Peyer's patch (tissue), 4 donors: ENCODE measurements at regions not wholly inside any gene's neighbourhood (a gene's known extent, or its start where the extent isn't known, plus 50 kb on each side); places are given as distances from the start of the nearest gene placed in this dataset.

ENCODE experiments used
- DNase-seq, 3 donors: peaks; one replicate each; pipeline ENCODE4 v3.0.0-alpha.2; 2017 to 2019
- H3K27ac ChIP-seq, 4 donors: fragments of 200-600 bp; sonication (generic); one replicate each; pipeline ENCODE4 v1.5.1; 2016 to 2019
- H3K27me3 ChIP-seq, 2 donors: fragments of 200-600 bp; sonication (generic); one replicate each; pipeline ENCODE4 v1.5.1; 2019
- H3K36me3 ChIP-seq, 3 donors: fragments of 200-600 bp; sonication (generic); one replicate each; pipeline ENCODE4 v1.5.1; 2016 to 2019
- H3K4me1 ChIP-seq, 4 donors: fragments of 200-600 bp; sonication (generic); one replicate each; pipeline ENCODE4 v1.5.1; 2016 to 2019
- H3K4me3 ChIP-seq, 4 donors: fragments of 200-600 bp; sonication (generic); 1 replicate in 3 of 4; 2 replicates in 1 of 4; pipeline ENCODE4 v1.5.1; 2016 to 2019; ENCODE audit warnings: mild to moderate bottlenecking in 1 of 4
- H3K9me3 ChIP-seq, 4 donors: fragments of 200-600 bp; sonication (generic); one replicate each; pipeline ENCODE4 v1.5.1; 2016 to 2019; ENCODE audit warnings: mild to moderate bottlenecking in 1 of 4
- POLR2A ChIP-seq, 2 donors: fragments of 450-650 bp; IDR thresholded peaks; one replicate each; pipeline ENCODE4 v1.5.1; 2017; ENCODE audit warnings: antibody characterized with exemption in 2 of 2, mild to moderate bottlenecking in 2 of 2, moderate library complexity in 2 of 2
- TF ChIP-seq, protein P1 (sequence below), 6 experiments: fragments of 450-650 bp in 4 of 6; fragments of 200-600 bp in 2 of 6; sonication (generic) in 1 of 6; IDR thresholded peaks; one replicate each; pipeline ENCODE4 v1.5.1; 2017 to 2019; ENCODE audit warnings: antibody characterized with exemption in 6 of 6, mild to moderate bottlenecking in 3 of 6, moderate library complexity in 1 of 6

DNA sequence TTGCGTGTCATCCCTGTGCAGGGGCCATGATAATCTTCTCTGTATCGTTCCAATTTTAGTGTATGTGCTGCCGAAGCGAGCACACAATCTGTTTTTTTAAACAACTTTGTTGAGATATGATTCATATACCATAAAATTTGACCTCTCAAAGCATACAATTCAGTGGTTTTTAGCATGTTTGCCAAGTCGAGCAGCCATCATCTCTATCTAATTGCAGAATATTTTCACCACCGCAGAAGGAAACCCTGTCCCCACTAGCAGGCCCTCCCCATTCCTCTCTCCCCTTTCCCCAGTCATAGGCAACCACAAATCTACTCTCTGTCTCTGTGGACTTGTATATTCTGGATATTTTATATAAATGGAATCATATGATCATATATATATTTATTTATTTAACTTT, 78.7 kb upstream of the TINAGL1 start:
- Histone ChIP-seq H3K4me1 (no peaks in the 10 kb centered on the region), H3K27me3 (no peaks in the 10 kb centered on the region), H3K36me3 (no peaks in the 10 kb centered on the region), H3K27ac (no peak overlapping the region), H3K9me3 (no peaks in the 10 kb centered on the region), H3K4me3 (no peak overlapping the region)
- no peak for TF ChIP-seq POLR2A (IDR thresholded peaks at IDR 0.05)
- TF ChIP-seq, protein P1, sequence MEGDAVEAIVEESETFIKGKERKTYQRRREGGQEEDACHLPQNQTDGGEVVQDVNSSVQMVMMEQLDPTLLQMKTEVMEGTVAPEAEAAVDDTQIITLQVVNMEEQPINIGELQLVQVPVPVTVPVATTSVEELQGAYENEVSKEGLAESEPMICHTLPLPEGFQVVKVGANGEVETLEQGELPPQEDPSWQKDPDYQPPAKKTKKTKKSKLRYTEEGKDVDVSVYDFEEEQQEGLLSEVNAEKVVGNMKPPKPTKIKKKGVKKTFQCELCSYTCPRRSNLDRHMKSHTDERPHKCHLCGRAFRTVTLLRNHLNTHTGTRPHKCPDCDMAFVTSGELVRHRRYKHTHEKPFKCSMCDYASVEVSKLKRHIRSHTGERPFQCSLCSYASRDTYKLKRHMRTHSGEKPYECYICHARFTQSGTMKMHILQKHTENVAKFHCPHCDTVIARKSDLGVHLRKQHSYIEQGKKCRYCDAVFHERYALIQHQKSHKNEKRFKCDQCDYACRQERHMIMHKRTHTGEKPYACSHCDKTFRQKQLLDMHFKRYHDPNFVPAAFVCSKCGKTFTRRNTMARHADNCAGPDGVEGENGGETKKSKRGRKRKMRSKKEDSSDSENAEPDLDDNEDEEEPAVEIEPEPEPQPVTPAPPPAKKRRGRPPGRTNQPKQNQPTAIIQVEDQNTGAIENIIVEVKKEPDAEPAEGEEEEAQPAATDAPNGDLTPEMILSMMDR (IDR thresholded peaks at IDR 0.05), result no peak
- no peak for DNase-seq

DNA sequence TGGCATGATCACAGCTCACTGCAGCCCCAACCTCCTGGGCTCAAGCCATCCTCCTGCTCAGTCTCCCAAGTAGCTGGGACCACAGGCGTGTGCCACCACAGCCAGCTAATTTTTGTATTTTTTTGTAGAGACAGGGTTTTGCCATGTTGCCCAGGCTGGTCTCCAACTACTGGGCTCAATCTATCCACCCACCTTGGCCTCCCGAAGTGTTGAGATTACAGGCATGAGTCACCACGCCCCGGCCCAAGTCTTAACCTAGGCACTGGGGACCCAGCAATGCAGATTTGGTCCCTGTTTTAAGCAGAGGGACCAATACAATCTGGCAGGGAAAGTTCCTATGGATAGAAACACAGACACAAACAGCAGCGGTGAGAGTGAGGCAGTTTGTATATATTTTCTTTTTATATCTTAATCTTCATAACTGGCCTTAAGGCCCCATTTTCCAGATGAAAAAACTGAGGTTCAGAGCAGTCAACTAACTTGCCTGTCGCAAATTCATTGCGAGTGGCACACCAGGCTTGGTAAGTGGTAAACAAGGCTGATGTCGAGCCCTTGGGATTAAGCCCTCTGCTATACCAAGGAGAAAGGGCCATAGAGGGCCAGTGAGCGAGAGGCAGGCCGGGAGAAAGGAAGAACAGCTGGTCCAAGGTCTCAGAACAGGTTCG, 77.8 kb upstream of the TINAGL1 start:
- DNase-seq, result no peak

DNA sequence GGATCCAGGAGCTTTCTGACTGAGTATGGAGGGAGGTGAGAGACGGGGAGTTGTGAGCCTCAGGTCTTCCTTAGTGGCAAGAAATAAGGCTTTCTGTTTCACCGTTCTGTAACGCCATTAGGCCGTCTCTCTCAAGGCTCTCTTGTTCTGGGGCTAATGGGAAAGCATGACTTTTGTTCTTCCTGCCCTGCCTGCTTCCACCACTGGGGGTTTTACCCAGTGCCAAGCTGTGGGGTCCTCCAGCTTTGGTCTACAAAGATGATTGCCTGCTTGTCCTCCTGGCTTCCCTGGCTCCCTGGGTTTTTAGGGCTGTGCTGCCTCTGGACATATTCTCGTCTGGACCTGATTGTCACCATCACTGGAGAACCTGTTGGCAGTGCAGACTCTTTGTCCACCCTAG, 74.8 kb upstream of the TINAGL1 start:
- Histone ChIP-seq H3K4me3 (no peak overlapping the region), H3K27ac (no peak overlapping the region), H3K4me1 (no peaks in the 10 kb centered on the region), H3K27me3 (no peaks in the 10 kb centered on the region), H3K36me3 (no peaks in the 10 kb centered on the region), H3K9me3 (no peaks in the 10 kb centered on the region)
- TF ChIP-seq, protein P1 (IDR thresholded peaks at IDR 0.05), result no peak
- TF ChIP-seq POLR2A (IDR thresholded peaks at IDR 0.05), result no peak
- DNase-seq, result no peak

More for the DNA sequence above, 77.8 kb upstream of the TINAGL1 start:
- Histone ChIP-seq H3K4me3 (no peak overlapping the region), H3K27ac (no peak overlapping the region), H3K4me1 (no peaks in the 10 kb centered on the region), H3K36me3 (no peaks in the 10 kb centered on the region), H3K27me3 (no peaks in the 10 kb centered on the region), H3K9me3 (no peaks in the 10 kb centered on the region)
- TF ChIP-seq, protein P1 (IDR thresholded peaks at IDR 0.05), result no peak
- no peak for TF ChIP-seq POLR2A (IDR thresholded peaks at IDR 0.05)

DNA sequence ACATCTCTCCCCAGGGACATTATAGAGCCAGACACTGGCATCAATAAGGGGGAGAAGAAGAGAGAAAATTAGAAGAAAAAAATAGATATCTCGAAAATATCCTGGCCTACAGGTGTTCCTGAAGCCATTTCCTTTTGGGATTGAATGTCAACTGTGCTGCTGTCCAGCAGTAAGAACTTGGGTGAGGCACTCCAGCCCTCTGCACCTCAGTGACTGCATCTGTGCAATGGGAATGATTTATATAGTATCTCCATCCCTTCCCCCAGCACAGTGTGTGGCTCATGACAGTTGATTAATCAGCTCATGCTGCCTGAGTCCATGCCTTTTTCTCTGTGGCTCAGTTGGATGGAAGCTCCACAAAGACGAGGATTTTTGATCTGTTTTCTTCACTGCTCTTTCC, 74.1 kb upstream of the TINAGL1 start:
- H3K27ac ChIP-seq, result no peak overlapping the region
- H3K4me3 ChIP-seq, result no peak overlapping the region
- TF ChIP-seq POLR2A (IDR thresholded peaks at IDR 0.05), result no peak
- TF ChIP-seq, protein P1 (IDR thresholded peaks at IDR 0.05), result no peak
- H3K9me3 ChIP-seq, result no peaks in the 10 kb centered on the region
- no peak for DNase-seq
- H3K27me3 ChIP-seq, result no peaks in the 10 kb centered on the region
- H3K36me3 ChIP-seq, result no peaks in the 10 kb centered on the region
- H3K4me1 ChIP-seq, result no peaks in the 10 kb centered on the region

DNA sequence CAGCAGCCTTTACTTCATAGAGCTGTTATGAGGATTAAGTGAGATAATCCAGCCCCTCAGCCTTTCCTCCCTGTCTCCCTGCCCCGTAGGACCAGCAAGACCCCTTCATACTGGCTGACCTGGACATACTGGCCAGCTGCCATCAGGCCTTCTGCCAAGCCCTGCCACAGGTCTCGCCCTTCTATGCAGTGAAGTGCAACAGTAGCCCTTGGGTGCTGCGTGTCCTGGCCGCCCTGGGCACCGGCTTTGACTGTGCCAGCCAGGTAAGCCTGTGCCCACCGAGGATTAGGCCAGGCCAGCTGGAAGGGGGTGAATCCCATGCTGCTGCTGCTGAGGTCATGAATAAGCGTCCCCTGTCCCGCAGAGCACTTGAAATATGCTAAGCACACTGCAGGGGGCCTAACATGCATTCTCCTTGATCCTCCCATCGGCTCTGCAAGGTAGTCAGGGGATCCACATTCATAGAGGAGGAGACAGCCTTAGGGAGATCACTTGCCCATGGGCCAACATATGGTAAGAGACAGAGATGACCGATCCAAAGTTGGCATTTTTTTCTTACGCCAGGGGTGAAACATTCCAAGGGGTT, 73.3 kb upstream of the TINAGL1 start:
- no peak for DNase-seq
- Histone ChIP-seq H3K27me3 (no peaks in the 10 kb centered on the region), H3K4me3 (no peak overlapping the region), H3K36me3 (no peaks in the 10 kb centered on the region), H3K9me3 (no peaks in the 10 kb centered on the region), H3K4me1 (no peaks in the 10 kb centered on the region), H3K27ac (no peak overlapping the region)
- no peak for TF ChIP-seq POLR2A (IDR thresholded peaks at IDR 0.05)
- TF ChIP-seq, protein P1 (IDR thresholded peaks at IDR 0.05), result no peak
